GM03348 (cell line): ENCODE measurements at regions not wholly inside any gene's neighbourhood (a gene's known extent, or its start where the extent isn't known, plus 50 kb on each side); places are given as distances from the start of the nearest gene placed in this dataset.
"Not testable (repeated sequence)": the region's sequence is repeated elsewhere in the genome, so short reads cannot be mapped to it uniquely, and the experiment has no call there.

Experiments used
- DNase-seq: peaks from one replicate; pipeline ENCODE4 v3.0.0; 2012; ENCODE audit warnings: low spot score

DNA sequence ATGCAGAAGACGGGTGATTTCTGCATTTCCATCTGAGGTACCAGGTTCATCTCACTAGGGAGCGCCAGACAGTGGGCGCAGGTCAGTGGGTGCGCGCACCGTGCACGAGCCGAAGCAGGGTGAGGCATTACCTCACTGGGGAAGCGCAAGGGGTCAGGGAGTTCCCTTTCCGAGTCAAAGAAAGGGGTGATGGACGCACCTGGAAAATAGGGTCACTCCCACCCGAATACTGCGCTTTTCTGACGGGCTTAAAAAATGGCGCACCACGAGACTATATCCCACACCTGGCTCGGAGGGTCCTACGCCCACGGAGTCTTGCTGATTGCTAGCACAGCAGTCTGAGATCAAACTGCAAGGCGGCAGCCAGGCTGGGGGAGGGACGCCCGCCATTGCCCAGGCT, 1246.0 kb upstream of the PABPC4L start:
- not testable (repeated sequence) for DNase-seq

DNA sequence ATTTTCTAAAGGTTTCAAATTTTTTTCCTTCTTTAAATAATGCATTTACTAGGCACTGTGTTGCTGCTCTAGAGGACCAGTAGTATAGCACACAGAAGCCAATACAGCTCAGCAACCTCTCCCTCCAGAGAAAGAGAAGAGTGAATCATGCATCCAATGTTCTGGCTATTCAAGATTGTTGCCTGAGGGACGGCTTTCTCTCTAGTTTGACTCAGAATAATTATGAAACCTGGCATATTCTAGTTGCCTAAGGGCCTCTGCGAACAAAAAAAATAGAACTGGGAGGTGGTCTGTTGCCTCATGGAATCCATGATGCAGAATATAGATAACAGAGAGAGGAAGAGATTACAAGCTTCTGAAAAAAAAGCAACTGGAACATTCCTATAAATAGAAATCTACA, 1233.3 kb upstream of the PABPC4L start:
- no peak for DNase-seq

DNA sequence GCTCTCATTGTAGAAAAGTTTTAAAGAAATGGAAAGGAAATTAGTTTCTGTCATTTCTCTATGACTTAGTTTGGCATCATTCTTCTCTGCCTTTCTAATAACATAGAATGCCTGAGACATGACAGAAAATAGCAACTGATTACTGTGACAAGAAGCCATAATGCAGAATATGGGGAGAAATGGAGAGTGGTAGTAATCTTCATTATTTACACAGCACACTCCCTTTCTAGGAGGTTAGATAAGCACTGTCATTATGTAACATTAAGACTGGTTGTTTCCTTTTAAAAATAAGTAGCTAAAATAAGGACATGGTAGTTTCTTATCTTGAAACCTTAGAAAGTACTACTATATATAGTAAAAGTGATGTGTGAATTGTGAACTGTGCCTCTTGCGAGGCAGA, 1227.9 kb upstream of the PABPC4L start:
- no peak for DNase-seq

DNA sequence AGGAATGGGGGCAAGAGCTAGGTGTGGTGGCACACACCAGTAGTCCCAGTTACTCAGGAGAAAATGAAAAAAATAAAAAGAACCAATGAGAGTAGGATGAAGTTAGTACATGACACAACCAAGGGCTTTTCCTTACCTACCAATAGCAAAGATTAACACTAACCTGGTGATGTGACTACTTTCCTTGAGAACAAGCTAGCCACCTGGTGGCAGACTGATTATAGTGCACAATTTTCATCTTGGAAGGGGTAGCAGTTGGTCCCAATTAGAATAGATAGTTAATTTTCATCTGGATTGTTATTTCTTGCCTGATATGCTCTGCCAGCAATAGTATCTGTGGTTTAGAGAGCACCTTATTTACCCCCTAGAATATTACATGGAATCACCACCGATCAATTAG, 1216.8 kb upstream of the PABPC4L start:
- DNase-seq = no peak

DNA sequence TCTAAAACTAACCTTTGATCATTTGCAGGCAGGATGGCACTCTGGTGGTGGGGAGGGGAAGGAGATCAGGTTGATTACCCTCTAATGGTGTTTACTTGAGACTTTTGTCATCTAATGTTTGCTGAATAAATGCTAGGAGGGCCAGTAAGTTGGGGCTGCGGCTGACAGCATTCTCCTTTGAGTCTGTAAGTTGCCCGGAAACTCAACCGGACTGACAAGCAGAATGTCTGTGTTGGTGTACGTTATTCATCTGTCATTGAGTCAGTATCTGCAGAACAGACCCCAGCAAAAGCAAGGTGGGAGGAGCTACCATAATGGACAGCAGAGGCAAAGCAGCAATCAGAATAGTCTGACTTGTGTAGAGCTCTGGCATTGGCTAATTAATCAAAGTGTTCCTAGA, 1210.6 kb upstream of the PABPC4L start:
- DNase-seq = no peak

DNA sequence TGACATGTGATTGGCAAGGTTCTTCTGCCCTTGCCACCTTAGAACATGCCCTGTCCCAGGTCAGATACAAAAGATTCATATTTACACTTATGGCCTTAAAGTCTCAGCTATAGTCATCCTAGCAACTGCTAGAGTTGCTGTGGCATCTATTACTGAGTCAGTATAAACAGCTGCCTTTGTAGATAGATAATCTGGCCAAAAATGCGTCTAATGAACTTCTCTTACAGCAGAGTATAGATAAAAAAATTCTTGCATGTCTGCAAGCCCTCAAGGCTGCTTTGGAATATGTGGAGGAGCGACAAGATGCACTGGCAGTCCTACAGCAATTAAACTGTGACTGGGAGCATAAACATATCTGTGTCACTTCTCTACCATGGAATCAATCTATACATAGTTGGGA, 1209.7 kb upstream of the PABPC4L start:
- no peak for DNase-seq

DNA sequence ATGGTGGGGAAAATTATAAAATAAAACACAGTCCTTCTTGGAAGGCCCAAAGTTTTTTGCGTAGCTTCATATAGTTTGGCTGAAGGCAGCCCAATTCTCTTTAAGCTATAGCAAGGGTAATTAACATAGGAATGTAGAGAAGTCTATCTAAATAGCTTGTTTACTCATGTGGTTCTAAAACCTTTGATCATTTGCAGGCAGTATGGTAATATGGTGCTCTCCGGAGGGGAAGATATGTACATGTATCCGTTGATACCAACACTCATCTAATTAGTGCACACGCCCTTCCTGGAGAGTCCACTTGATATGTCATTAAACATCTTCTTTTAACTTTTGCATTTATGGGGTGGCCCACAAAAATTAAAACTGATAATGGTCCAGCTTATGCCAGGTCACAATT, 1207.7 kb upstream of the PABPC4L start:
- DNase-seq = not testable (repeated sequence)

DNA sequence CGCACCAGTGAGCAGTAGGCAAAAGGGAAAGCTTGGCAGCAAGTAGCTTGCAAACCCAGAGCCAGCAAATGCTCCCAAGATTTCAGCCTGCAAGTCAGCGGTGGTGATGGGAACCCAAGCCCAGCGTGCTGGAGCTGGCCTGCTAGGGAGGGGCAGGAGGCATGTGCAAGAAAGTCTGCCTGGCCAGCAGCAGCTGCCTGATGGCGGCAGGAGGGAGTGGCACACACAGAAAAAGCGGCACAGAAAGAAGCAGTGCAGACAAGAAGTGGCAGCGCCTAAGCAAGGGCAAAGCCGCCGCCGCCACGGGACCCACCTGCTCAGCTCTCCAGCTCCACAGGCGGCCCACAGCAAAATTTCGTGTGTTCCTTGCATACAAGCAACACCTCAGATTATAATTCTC, 1206.5 kb upstream of the PABPC4L start:
- no peak for DNase-seq

DNA sequence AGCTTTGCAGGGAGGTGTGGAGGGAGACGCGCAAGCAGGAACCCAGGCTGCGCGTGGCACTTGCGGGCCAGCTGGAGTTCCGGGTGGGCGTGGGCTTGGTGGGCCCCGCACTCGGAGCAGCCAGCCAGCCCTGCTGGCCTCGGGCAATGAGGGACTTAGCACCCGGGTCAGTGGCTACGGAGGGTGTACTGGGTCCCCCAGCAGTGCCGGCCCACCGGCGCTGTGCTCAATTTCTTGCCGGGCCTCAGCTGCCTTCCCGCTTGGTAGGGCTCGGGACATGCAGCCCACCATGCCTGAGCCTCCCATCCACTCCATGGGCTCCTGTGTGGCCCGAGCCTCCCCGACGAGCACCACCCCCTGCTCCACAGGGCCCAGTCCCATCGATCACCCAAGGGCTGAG, 1205.0 kb upstream of the PABPC4L start:
- DNase-seq = not testable (repeated sequence)

DNA sequence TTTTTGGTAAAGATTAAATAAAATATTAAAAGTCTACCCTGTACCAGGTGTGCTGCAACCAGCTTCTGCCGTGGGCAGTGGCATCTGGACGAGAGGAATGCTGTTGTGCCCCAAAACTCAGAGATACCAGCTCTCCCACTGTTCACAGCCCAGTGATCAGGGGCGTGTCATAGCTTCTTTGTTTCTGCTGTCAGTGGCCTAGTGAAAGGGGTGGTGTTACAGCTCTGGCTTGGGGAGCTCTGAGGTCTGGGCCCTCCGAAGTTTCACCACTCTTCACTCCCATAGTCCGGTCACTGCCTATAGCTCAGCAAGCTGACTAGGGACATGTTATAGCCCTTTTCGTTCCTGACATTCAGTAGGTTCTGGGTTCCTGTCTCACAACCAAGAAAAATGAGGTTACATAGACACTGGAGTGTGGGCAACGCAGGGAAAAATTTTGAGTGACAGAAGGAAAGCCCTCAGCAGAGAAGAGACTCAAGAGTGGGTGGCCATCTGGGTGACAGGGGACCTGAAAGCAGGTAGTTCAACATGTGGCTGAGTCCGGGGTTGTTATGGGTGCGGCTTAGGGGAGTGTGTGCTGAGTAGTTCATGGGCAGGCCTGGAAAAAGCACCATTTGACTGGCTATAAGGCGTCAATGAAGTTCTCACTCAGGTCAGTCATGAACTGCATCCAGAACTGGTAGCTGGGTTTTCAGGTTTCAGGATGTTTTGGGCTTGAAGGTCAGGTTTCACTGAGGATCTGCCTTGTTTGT, 1184.4 kb upstream of the PABPC4L start:
- no peak for DNase-seq

DNA sequence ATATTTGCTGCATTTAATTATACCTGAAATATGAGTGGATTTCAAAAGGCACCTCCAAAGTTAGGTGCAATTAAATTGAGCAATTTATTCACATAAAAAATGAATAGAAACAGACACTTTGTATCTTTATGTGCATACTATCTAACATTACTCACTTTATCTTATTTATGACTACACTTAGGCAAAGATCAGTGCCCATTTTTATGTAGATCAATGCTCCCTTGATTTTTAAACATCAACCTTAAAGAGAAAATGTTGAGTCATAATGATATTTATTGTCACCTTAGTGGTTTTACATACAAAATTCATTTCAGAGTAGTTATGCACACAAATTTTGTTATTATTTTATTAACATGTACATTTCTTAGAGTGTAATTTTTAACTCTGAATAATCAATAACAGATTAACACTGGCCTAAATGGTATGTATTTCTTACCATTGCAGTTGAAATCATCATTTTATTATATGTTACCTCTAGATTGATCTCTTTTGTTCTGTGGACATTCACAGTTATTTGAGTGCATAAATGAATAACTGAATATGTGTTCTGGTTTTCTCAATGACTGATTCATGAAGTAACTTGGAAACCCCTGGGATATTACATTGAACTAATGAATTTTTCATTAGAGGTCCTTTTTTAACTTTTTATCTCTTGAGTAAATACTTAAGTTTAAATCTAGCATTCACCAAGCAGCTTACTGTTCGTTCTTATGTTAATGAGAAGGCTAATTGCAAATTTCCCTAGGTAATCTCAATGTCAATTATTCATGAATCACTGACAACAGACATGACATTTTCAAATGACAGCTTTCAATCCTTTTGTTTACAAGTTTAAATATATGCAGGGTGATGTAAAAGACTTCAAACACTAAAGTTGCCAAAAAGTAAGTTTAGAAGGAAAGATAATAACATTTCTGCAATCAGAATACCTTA, 1182.0 kb upstream of the PABPC4L start:
- no peak for DNase-seq

DNA sequence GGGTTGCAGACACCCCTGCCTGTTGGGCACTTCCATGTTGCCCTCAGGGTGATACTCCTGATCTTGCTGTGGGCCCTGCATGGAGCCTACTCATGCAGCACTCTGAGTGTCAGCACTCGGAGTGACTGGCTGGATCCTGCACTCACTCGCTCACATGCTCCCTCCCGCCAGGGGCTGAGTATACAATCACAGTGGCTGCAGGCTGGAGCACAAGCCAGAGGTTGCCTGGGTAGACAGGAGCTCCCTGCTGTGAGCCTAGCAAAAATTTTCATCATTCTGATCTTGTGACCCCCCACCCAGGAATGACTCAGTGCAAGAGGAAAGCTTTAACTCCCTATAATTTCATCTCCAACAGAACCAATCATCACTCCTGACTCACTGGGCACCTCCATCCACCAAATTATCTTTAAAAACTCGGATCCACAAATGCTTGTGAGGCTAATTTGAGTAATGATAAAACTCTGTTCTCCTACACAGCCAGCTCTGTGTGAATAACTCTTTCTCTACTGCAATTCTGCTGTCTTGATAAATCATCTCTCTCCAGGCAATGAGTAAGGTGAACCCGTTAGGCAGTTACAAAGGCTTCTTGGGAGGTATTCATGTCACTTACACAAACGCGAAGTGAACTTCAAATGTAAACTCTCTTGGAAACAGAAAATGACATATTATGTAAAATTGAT, 1180.8 kb upstream of the PABPC4L start:
- DNase-seq = no peak

DNA sequence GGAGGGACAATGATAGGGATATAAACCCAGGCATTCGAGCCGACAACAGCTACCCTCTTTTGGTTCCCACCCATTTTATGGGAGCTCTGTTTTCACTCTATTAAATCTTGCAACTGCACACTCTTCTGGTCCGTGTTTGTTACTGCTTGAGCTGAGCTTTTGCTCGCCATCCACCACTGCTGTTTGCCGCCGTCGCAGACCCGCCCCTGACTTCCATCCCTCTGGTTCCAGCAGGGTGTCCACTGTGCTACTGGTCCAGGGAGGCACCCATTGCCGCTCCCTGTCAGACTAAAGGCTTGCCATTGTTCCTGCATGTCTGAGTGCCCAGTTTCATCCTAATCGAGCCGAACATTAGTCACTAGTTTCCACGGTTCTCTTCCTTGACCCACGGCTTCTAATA, 1170.5 kb upstream of the PABPC4L start:
- no peak for DNase-seq

DNA sequence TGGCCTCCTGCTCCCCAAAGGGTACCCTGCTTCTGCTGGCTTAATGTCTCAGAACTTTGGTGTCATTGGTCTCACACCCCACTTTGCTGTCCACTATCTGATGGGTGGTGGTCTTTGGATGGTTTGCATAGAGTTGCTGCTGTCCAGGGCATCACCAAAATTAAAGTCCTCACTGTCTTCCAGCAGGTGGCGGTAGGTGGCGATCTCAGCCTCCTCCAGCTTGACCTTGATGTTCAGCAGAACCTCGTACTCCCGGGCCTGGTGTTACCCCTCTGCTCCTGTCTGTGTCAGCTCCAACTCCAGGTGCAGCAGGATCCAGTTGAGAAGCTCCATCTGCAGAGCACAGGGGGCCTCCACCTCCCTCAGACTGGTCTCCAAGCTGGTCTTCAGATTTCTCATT, 1169.5 kb upstream of the PABPC4L start:
- DNase-seq = no peak

DNA sequence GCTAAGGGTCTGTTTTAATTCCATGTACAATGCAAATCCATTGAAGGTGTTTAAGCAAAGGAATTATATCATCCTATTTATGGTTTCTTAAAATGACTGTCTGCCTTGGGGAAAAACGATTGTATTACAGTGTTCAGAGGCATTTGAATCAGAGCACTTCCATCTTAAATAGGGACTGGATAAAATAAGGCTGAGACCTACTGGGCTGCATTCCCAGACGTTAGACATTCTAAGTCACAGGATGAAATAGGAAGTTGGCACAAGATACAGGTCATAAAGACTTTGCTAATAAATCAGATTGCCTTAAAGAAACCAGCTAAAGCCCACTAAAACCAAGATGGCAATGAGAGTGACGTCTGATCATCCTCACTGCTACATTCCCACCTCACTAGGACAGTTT, 1167.2 kb upstream of the PABPC4L start:
- DNase-seq = no peak

DNA sequence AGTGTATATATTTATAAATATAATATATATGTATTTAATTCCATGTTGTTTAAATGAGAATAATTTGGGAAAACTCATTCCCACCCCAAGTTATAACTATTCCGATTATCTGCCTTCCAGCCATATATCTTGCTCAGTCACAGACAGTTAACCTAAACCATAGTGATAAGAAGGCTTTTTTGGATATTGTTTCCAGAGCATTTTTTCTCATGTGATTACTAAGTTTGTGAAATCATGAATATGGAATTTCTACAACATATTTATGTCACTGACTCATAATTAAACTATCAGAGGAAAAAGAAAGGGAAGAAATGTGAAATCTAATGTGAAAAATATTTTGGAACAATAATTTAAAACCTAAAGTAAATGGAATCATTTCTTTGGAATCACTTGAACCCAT, 1163.5 kb upstream of the PABPC4L start:
- no peak for DNase-seq

DNA sequence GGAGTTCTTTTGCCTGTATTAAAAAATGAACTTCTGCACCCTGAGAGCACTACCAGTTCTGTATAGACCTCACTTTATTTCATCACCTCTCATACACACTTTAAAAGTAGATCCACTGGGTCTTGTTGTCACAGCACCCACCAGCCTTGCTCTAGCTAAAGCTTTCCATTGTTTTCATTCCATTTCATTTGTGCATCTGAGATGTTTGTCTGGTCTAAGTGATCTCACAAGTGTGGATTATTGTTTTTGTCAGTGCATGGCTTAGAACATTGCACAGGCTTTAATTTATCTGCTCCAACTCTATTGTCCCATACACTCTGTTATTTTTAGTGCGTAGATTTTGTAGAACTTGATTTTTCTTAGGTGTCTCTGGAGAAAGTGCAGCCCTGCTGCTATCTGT, 1157.5 kb upstream of the PABPC4L start:
- no peak for DNase-seq

DNA sequence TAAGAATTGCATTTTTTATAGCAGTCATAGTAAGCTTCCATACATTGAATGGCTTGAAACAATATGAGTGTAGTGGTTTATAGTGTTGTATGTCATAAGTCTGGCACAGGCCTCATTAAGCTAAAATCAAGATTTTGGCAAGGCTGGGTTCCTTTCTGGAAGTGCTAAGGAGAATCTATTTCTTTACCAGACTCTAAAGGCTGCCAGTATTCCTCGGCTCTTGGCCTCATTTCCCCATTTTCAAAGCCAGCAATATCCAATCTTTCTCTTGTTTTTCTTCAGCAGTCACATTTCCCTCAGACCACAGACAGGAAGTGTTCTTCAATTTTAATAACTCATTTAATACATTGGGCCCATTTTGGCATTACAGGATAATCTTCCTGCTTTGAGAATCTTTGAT, 1155.5 kb upstream of the PABPC4L start:
- no peak for DNase-seq

DNA sequence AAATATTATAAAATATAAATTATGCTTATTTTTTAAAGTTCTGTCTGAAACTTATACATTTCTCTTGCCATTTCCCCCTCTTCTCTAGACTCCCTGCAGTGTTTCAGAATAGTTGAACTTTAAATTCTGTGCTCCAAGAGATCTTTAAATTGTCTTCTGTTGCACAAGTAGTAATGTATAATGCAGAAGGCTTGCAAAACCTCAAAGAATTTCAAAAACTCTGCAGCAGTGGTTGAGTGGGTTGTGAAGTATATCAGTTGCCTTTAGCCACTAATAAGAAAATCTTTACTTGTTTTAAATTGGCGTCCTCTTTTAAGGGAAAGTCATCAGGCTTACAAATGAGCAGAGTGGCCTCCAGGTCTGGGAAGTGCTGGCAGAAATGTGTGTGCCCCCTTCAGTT, 1153.3 kb upstream of the PABPC4L start:
- DNase-seq = no peak

DNA sequence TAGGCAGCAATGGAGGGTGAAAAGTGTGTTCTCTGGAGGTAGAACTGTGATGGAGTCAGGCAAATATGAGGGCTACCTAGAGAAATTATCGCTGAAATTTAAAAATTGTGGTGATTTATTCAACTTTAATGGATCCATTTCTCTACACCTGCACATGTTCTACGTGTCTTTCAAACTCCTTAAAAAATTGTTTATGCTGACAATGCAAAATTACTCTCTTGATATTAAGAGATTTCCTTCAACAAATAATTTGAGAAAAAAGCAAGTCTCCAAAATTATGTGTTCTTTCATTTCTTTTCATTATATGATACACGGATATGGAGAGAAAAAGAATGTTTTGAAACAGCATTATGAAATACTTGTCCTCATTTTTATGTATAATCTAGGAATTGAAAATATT, 1151.4 kb upstream of the PABPC4L start:
- no peak for DNase-seq

DNA sequence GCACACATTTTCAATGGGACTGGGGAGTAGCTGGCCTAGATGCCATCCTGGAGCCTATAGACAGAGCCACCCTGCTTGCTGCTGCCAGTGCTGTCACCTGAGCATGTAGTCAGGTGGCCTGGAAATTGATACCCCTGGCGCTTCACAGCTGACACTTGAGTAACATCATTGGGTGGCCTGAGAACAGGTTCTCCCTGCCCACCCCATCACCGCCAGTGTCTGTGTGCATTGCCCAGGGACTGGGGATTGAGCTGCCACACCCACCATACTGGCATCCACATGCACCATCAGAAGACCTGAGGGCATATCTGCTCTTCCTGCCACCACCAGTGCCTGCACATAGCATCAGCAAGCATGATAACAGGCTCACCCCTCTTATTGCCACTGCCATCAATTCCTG, 1142.9 kb upstream of the PABPC4L start:
- DNase-seq = no peak

DNA sequence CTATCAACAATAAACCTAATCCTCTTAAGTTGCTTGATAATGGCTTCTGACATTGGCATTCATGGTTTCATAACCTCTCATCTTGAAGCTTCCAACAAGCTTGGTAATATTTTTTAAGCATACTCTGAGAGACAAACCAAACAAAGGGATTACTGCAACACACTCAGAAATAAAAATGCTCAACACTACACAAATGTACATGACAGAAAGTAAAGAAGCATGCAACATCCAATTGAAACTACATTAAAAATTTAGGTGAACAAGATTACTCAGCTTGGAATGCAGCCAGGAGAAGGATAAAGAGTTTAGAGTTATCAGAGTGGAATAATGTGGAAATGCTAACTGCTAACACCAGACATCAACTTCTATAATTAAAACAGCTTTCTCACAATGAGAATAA, 1136.6 kb upstream of the PABPC4L start:
- no peak for DNase-seq

DNA sequence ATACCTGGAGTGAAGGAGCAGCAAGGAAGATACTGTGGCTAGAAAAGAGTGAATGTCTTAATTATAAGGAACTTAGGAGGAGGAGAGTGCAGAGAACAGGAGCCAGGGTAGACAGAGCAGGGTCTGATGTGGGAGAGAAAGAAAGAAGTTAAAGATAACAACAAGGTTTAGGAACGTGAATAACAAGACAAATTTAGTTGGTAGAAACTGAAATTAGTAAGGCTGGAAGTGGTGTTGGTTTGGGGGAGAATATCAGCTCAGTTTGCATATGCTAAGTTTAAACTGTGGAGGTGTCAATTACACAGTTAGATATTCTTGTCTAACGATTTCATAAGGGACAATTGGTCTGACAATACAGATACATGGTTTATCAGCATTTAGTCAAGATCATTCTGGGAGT, 1123.7 kb upstream of the PABPC4L start:
- DNase-seq = no peak
